A204.1 (cell line): ENCODE measurements at regions not wholly inside any gene's neighbourhood (a gene's known extent, or its start where the extent isn't known, plus 50 kb on each side); places are given as distances from the start of the nearest gene placed in this dataset.
"Not testable (repeated sequence)": the region's sequence is repeated elsewhere in the genome, so short reads cannot be mapped to it uniquely, and the experiment has no call there.

Experiments used
- FAIRE-seq: peaks from 2 replicates; lab custom pipeline; 2012; peaks lifted over from hg19 to GRCh38; lab: Jason Lieb, UNC

DNA sequence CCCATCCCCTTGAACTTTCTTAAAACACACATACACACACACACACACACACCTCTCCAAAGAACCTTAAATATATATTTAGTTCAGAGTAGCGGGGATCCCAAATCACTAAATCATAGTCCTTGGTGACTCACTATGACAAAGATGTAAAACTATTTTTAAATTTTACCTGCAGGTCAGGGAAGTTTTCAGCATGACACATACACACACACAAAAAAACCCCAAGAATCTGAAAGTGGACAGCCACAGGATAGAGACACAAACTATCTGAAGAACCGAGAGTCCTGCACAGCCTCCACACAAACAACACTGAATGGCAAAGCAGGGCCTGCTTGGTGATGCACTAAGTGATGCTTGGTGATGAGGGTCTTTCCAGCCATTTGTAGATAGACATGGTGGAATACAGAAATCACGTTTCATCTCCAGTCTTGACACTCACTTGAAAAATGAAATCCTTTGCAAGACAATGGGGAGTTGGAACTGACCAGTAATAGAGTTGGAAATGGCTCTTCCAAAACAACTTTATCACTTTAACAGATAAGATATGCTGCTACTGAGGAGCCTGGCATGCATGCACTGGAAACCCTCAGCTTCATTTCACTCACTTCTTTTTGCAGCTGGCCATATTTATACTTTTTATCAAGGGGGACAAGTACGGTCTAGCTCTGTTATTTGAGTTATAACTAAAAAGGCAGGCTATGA, 307.3 kb downstream of the RAPGEF2 start:
- FAIRE-seq = no peak

DNA sequence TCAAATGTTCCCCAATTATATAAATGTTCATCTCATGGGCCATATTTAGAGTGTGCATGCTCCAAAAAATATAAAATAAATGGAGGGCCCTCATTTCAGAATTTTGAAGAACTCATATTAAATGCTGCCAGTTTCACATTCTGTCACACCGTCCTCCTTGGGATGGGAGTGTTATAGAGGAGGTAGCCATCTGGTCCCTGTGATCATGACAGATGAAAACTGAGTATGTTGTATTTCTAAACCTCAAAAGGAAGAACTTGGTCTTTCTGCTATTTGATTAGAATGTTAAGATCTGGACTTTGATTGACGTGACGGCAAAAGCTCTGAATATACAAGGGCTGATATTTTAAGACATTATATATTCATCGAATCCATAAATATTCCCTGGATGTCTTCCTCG, 308.0 kb downstream of the RAPGEF2 start:
- FAIRE-seq = no peak

DNA sequence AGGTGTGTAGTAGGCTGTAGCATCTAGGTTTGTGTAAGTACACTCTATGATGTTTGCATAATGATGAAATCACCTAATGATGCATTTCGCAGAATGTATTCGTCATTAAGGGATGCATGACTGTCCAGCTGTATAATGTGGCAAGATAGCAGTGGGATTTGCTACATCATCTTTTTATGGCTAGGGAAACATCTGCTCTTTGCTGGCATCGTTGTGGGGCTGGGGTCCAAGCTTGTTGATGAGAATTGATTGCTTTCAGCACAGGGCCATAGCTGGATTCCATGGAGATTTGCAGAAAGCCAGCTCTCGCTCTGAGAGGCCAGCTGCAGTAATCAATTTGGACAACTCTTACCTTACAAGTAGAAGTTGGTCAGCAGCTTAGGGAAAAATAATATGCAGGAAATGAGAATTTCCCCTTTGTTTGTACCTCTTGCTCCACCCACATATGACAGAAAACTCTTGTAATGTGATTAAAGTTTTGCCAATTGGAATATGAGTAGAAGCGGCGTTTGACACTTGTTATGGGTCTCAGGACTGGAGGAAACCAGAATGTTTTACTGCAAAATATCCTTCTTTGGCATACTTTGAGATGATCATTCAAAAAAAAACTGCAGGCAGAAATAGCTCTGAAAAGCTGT, 310.5 kb downstream of the RAPGEF2 start:
- FAIRE-seq = no peak

DNA sequence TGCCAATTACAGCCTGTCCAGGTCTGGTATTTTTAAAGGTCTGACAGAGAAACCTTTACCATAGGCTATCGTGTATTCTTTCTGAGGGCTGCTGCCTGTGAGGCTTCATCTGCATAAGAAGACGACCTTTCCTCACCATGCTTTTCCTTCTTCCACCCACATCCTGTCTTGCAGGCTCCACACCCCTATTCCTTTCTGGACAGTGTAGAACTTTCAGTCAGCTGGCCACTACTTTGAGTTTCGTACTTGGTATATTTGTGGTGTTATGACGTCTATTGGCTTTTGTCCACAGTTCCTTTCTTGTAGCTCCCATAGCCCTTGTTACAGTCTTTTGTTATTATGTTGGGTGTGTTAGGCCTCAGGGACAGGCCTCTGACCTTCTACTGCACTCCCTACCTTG, 311.4 kb downstream of the RAPGEF2 start:
- FAIRE-seq = no peak

DNA sequence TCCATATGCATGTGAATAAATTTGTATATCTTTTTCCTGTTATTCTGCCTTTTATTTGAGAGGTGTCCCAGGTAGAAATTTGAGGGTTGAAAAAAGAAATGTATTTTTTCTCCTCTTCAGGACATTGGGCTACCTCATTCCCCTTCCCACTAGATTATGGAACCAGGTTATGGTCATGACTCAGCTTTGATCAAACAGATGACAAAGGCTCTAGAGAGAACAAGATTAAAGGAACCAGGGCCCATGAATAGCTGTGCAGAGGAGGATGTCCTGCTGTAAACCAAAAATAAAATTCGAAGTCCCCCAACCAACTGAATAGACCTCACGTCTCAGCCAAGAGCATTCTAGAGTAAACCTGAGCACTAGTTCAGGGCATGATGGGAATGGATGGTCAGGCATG, 313.2 kb downstream of the RAPGEF2 start:
- no peak for FAIRE-seq

DNA sequence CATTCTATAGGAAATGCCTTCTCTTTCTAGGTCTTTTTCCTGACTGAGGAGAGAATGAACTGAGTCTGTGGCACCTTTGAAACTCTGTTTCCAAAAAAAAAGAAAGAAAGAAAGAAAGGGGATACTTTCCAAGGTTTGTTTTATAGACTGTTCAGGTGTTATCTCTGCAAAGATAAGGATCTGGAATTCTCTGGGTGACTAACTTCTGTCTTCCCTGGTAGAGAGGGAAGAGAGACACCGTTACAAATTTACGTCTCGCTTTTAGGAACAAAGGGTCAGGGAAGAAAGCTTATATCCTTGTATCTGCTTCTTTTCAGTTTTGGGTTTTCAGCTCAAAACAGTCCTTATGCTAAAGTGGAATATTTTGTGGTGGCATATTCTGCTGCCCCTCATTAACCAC, 314.1 kb downstream of the RAPGEF2 start:
- FAIRE-seq = no peak

DNA sequence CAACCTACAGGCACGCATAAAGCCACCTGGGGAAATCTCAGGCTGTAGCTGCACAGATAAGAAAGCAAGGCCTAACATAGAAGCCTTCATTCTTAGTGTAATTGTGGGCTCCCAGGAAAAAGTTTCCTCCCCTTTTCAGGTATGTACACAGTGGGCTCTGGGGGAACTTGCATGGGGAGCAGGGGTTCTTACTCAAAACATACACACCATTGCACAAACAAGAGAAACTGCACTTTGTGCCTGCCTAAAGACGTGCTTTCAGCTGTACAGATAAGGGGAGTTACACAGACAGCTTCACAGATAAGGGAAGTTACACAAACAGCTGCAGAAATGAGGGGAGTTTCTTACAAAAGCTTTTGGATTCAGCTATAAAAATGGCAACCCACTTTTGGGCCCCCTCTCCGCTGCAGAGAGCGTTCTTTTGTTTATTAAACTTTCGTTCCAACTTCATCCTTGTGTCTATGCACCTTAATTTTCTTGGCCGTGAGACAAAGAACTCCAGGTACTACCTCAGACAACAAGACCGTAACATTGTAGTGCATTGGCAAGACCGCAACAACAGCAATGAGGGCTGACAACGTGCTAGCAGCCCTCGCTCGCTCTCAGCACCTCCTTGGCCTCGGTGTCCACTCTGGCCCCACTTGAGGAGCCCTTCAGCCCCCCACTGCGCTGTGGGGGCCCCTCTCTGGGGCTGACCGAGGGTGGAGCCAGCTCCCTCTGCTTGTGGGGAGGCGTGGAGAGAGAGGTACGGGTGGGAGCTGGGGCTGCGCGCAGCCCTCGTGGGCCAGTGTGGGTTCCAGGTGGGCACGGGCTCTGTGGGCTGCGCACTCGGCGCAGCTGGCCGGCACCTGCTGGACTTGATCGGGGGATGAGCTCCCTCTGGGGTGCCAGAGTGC, 317.5 kb downstream of the RAPGEF2 start:
- no peak for FAIRE-seq

DNA sequence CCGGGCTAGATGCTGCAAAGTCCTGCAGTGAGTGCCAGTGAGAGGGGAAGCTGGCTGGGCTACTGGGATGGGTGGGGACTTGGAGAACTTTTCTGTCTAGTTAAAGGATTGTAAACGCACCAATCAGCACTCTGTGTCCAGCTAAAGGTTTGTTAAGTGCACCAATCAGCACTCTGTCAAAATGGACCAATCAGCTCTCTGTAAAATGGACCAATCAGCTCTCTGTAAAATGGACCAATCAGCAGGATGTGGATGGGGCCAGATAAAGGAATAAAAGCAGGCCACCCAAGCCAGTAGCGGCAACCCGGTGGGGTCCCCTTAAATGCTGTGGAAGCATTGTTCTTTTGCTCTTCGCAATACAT, 318.2 kb downstream of the RAPGEF2 start:
- not testable (repeated sequence) for FAIRE-seq

DNA sequence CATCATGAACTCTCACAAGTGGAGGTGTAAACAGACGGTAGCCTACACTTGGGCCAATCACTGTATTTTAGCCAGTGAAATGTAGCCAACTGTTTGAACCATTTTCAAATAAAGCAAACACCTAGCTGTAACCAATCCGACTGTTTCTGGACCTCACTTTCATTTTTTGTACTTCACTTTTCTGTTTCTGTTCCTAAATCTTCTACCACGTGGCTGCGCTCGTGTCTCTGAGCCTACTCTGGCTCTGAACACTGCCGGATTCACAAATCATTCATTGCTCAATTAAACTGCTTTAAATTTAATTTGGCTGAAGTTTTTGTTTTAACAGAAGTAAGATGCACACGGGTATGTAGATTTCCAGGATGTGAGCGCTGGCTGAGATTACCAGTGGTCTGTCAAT, 319.1 kb downstream of the RAPGEF2 start:
- FAIRE-seq = no peak

DNA sequence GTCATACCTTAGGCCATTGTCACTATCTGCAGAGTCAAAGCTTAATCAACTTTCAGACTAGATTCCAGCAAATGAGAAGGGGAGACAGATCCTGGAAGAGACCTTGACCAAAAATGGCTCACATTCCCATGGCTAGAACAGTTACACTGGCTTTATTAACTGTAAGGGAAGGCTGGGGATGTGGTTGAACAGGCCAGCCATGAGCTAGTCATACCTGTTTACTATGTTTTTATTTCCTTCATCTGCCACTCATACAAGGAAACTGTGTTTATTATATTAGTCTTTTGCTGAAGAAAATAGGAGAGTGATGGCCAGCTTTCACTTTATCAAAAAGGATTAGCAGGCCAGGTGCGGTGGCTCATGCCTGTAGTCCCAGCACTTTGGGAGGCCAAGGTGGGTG, 319.7 kb downstream of the RAPGEF2 start:
- no peak for FAIRE-seq

DNA sequence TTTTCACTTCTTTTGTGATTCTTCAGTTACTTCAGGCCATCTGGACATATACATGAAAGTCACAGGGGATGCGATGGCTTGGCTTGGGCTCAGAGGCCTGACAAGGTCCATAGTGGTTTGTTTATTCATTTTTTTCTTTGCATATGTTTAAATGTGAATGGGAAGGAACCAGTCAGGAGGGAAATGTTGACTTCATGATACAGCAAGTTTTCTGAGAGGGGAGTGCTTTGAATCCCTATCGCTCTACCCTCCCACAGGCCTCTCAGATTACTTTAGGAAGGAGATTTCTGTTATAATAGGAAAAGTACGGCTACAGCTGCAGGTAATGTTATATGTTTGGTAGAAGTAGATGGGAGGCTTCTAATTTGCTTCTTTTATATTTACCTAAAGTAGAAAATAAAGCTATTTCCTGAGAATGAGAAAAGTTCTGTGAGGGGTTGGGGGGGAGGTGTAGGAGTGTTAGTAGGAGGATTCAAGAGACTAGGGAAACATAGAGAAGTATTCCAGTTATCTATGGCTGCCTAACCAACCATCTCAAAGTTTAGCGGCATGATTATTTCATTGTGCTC, 322.9 kb downstream of the RAPGEF2 start:
- FAIRE-seq = no peak

DNA sequence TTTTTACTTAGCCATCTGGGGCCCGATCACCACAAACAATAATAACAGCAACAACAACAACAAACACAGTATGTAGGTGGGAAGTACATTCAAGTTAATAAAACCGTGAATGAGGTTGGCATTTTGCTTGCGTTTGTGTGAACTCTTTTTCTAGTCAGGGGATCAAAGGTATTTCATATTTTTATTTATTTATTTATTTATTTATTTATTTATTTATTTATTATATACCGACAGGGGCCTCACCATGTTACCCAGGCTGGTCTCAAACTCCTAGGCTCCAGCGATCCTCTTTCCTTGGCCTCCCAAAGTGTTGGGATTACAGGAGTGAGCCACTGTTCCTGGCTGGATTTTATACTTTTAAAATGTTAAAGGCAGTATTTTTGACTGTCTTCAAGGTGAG, 325.4 kb downstream of the RAPGEF2 start:
- FAIRE-seq = no peak

DNA sequence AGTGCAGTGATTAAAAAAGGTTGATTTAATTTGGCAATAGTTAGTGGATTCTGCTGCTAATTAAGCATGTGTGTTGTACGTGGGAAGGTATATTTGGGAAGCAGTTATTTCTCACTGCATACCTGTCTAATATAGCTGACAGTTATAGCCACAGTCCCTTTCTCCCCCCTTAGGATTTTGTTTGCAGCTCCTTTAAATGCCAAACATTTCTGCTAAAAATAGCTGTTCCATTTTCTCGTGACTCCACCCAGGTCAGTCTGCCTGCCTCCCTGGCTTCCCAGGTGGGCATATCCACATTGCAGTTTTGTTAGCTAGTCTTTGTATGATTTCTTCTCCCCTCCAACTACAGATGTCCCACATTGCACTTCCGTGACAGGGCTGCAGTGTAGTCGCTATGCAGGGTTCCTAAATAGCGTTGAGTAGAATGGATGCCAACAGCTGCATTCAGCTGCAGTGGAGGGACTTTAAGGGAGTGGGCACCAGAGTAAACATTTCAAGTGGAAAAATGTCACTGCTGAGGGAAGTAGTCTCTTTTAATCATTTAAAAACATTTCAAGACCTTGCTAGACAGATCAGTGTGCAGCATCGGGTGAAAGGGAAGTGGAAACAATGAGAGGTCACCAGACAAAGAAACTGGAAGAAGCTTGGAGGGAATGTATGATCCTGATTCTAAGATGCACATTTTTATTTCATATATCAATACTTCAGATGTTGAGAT, 326.3 kb downstream of the RAPGEF2 start:
- no peak for FAIRE-seq

DNA sequence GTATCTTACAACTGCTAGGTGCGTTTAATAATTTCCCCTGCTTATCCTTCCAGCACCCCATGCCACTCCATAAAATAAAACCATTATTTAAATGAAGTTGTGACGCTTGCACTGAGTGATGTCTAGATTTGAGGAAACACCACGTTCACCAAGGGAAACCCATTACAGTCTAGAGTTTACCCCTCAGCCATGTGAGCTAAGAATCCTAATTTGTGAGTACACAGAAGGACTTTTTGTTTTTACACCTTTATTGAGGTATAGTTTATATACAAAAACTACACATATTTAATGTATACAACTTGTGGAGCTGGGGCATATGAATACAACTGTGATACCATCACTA, 326.8 kb downstream of the RAPGEF2 start:
- FAIRE-seq = no peak

DNA sequence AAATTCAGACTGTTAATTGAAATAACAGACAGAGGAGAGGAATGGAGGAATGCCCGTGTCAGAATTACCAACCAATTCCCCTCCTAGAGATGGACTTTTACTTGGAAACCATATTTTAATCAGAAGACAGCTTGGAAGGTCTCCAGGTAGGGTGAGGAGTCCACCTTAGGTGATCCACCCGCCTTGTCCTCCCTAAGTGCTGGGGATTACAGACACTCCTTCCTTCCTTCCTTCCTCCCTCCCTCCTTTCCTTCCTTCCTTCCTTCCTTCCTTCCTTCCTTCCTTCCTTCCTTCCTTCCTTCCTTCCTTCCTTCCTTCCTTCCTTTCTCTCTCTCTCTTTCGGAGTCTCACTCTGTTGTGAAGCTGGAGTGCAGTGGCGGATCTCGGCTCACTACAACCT, 328.0 kb downstream of the RAPGEF2 start:
- FAIRE-seq = no peak

DNA sequence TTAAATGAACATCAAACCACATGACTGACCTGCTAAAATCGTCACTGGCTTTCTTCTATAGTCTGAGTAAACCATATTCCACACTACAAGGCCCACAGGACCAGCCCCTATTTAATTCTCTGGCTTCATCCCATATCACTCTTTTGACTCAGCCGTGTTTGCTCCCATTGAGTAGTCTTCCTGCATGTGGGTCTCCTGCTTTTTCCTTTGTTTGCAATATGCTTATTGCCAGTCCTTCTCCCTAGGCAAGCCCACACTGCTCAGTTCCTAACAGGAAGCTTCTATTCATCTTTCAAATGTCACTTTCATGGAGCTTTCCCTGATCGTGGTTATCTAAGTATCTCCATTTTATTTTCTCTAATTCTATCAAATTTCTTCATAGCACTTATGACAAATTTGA, 329.6 kb downstream of the RAPGEF2 start:
- no peak for FAIRE-seq

DNA sequence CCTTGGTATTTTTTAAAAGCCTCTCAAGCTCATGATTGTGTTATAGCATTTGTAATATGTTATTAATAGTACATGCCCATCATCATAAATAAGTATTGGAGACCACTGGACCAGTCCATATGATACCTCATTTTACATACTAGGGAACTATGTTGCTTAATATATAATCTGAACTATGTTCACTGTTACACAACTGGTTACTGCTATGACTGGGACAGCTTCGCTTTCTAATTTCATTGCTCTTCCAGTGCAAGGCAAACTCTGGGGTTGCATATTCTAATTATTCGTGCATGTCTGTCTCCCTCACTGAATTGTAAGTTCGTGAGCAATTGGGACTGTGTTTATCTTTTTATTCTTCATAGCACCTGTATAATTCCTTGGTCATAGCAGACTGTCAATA, 330.5 kb downstream of the RAPGEF2 start:
- FAIRE-seq = no peak

DNA sequence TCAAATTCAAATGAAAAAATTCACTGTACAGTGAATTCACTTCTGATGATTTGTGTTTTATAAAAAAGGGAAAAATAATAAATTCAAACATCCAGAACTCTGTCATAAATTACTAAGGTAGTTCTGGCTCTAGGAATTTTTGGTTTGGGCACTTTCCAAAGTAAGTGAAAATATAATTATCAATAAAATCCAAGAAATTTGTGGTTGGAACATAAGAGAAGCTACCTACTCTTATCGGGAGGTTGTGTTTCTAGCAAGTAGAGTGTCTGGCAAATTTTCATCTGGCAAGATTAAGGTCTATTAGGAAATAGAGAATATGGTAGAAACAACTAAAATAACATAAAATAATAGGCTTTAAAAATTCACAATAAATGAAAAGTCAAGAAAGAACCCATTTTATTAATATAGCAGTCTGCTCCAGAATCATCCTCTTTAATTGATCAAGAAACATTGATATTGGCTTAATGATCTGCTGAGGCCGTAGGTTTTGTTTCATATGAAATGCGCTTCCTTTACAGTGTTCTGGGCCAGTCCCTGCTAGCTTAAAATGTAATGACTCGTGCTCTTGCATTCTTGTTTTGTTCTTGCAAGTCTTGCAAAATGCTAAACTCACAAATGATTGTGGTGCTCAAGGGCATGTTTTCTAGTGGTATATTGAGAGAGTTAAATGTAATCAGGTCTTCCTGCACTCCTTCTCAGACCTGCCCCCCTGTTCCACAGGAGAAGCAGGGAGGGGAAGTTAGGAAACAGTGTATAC, 331.4 kb downstream of the RAPGEF2 start:
- FAIRE-seq = no peak

DNA sequence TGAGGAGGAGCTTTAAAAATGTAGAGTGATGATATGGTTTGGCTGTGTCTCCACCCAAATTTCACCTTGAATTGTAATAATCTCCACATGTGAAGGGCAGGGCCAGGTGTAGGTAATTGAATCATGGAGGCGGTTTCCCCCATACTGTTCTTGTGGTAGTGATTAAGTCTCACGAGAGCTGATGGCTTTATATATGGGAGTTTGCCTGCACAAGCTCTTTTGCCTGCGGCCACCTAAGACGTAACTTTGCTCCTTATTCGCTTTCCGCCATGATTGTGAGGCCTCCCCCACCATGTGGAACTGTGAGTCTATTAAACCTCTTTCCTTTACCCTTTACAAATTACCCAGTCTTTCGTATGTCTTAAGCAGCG, 332.0 kb downstream of the RAPGEF2 start:
- no peak for FAIRE-seq

DNA sequence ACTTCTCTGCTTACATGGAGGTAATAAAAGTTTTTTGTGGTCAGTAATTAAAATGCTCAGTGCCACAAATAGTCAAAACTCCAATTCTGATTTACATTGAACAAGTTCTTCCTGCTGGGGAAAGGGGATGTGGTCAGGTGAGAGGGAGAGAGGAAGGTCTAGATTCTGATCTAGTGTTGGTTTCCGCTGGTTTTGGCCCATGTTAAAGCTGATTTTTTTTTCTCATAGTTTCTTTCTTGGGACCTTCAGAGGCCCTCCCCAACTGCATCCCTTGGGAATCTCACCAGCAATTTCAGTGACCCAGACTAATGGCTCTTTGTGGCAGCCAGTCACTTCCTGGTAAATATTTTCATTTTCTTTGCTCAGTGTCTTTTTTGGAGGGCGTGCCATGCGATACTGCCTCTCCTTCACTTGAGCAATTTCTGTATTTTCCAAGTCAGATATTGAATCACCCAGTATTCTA, 332.7 kb downstream of the RAPGEF2 start:
- FAIRE-seq = no peak

DNA sequence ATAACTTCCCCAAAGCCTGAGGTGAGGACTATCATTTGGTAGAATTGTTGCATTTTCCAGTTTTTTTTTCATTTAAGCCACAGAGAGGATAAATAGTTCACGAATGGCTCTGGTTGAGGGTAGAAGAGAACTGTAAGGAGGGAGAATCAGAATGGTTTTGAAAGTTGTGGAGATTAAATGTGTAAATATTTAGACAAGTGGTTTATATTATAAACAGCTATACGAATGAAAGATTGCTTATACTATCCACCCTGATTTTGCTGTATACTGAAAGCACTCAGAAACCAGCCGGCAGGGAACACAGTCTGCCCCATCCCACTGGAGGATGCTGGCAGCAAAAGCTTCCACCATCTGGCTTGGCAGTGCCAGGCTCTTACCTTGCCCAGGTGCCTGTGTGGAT, 341.1 kb downstream of the RAPGEF2 start:
- no peak for FAIRE-seq

DNA sequence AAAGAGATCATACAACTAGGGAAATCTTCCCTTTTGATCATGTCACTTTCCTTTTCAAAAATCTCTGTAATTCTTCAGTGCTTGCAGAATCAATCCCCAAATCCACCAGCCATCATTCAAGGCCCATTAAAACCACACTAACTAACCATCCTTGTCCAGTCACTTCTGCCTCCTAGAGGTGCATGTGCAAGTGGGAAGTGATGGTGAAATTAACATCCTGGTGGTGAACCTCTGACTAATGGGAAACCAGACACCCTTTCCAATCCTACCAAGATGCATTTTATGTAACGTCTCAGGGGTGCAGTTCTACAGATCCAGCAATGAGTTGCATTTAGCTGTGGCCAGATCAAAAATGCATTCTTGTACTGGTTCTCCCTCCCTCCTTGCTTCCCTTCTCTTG, 341.8 kb downstream of the RAPGEF2 start:
- no peak for FAIRE-seq
